OCI-M1 (cell line): ENCODE measurements at regions not wholly inside any gene's neighbourhood (a gene's known extent, or its start where the extent isn't known, plus 50 kb on each side); places are given as distances from the start of the nearest gene placed in this dataset.
"Not testable (repeated sequence)": the region's sequence is repeated elsewhere in the genome, so short reads cannot be mapped to it uniquely, and the experiment has no call there.

Source experiments
- DNase-seq: peaks from one replicate; lab custom pipeline; 2025; lab: John Stamatoyannopoulos, UW

DNA sequence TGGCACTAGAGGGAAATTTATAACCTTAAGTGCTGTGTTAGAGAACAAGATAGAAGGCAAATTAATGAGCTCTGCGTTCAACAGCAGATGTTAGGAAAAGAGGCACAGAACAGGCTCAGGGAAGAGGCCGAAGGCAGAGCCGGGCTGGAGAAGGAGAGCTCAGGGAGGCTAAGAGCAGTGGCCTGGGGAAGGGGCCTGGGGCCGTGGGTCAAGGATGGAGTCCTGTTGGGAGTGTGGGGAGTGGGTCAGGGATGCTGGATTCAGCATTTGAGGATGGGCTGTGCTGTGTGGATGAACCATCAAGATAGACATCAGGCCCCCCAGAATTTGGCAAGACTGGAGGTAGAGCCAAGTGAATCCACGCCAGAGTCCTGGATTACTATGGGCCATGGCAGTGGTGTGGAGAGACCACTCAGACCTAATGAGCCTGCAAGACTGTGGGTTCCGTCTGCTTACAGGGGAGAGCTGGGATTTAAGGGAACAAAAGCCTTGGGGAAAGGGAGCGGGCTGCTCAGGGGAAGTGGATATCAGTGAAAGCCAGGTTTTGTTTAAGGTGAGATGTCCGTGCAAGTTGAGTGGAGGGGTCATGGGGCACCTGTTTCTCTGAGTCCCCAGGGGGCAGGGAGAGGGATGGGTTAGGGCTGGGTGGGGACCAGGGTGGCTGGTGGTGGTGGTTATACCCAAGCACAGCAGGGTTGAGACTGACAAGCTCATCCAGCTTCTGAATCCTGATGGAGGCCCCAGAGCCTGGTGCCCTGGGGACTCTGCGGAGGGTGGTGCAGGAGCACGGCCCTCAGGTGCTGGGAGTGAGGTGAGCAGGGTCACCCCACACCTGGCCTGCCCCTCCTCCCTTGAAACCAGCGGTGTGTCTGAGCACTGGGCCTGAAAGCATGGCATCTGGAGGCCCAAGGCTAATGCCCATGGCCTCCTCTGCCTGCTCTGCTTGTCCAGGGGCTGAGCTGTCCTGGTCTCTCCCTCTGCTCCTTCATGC lies 101.7 kb downstream of the BMS1 start:
- no peak for DNase-seq

DNA sequence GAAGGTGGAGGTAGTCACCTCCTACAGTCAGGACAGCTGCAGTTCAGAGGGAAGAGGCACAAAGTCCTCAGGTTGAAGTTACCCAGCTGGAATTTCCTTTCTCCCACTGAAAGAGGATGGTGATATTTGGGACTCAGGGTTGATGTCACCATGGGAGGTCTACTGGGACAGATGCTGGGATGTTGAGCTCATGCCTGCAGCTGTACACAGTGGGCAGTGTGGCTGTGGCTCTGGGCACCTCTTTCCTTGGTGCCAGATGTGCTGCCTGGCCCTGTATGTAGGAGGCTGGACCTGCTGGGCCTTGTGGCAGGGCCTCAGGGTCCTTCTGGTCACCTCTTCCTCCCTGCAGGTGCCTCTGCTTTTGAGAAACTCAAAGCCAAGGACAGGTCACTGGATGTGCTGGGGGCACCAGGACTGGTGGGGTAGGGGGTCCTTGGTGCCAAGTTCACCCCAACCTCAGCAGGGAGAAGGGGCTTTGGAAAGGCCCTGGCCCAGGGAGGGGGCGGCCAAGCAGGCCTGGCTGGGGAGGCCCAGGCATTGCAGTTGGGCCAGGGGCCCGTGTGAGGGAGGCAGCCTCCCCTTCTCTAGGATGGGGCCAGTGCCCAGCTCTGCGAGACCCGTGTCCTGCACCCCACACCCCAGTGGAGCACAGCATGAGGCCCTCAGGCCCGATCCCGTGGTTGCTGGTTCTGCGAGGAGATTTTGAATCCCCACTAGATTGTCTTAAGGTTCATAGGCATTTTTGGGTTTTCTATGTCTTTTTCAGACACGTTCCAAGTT lies 103.1 kb downstream of the BMS1 start:
- no peak for DNase-seq

GRCh38 chr10:42887734-42888503 lies 105.3 kb downstream of the BMS1 start:
- no peak for DNase-seq

- DNase-seq, result no peak
Measured at GRCh38 chr10:42888504-42889095, 106.0 kb downstream of the BMS1 start.

DNA sequence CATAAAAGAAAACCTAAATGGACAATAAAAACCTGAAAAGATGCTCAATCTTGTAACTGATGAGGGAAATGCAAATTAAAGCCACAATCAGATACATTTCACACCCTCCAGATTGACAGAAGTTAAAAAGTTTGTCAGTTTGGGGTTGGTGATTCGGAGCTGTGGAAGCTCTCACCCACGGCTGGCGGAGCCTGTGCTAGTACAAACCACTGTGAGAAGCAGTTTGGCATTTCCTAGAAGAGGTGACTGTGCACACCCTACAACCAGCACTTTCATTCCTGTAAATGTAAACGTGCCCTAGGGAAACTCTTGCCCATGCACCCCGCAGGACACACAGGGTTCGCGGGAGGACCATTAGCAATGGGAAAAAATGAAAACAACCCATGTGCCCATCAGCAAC lies 114.1 kb downstream of the BMS1 start:
- no peak for DNase-seq

DNA sequence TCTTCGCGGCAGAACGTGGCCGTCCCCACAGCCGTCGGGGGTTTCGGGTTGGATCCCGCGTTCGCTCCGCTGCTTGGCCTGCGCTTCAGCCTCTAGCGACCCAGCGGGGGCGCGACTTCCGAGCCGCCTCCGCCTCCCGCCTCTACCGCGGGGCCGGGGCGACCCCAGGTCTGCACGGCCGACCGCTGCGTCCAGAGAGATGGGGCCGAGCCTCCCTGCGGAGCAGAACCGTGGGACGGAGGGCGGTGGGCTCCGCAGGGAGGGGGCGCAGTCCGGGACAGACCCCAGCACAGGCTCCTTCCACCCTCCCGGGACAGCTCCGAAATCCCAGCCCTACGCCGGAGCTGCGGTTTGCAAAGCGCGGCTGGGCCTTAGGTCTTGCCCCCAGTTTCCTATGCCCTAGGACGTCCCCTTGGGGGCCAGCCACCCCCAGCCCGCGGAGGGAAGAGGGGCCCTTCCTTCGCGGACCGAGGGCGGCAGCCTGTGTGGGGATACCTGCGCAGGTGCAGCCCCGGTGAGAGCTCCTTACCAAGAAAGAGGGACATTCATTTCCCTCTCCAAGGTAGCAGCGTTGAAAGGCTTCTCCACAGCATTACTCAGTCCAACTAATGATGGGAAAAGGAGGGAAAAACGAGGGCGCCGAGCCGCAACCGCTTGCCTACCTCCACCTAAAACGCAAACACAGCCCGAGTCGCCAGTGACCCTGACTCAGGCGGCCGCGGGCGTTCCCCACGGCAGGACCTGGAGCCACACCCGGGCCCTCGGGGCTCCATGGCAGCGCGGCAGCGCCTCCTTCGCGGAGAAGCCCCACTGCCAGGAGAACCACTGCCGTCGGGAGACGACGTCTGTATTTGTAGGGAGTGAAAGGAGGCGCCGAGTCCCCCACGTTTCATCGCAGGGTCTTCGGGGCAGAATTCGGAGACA lies 115.7 kb downstream of the BMS1 start:
- DNase-seq, result no peak

GRCh38 chr10:42899036-42899435 lies 116.4 kb downstream of the BMS1 start:
- DNase-seq, result no peak

DNA sequence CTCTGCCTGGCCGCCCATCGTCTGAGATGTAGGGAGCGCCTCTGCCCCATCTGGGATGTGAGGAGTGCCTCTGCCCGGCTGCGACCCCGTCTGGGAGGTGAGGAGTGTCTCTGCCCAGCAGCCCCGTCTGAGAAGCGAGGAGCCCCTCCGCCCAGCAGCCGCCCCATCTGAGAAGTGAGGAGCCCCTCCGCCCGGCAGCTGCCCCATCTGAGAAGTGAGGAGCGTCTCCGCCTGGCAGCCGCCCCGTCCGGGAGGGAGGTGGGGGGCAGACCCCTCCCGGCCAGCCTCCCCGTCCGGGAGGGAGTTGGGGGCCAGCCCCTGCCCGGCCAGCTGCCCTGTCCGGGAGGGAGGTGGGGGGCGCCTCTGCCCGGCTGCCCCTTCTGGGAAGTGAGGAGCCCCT lies 117.8 kb downstream of the BMS1 start:
- not testable (repeated sequence) for DNase-seq

- no peak for DNase-seq
Measured at GRCh38 chr10:42911359-42911758, 128.8 kb downstream of the BMS1 start.

DNA sequence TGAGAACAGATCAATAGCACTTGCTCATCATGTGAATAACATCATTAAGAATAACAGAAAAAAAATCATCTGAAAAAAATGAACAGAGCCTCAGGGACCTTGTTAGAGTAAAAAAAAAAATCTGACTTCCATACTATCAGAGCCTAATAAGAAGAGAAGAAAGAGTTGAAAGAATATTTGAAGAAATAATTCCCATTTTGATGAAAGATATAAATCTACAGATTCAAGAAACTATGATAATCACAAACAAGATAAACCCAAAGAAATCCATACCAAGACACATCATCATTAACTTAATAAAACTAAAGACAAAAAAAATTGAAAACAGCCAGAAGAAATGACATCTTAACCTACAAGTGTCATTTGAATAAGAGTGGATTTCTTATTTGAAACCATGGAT lies 134.4 kb downstream of the BMS1 start:
- no peak for DNase-seq

DNA sequence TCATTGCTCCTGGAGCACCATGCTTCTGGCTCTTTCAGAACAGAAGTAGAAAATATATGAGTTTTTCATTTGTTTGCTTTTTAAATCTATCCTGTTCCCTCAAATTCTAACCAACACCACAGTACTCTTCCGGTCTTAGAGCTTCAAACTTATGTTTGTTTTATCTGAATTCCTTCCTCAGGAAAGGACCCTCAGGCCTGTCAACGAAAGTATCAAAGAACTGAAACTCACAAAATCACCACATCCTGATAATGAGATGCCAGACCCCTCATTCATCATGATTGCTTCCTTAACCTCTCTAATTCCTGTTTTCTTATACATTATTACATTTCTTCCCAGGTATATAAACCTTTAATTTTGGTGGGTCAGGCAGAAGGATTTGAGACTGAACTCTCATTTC lies 135.2 kb downstream of the BMS1 start:
- DNase-seq, result no peak

DNA sequence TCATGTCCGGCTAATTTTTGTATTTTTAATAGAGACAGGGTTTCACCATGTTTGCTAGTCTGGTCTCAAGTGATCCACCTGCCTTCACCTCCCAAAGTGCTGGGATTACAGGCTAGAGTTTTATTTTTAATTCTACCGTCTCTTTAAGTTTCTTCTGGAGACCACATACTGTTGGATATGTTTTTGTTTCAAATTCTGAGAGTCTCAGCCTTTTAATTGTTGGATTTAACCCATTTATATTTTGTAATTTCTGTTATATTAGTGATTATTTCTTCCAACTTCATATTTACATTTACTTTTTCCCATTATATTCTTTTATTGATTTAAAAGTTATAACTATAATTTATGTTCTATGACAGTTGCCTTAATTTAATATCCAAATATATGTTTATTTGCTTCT lies 139.4 kb downstream of the BMS1 start:
- no peak for DNase-seq

GRCh38 chr10:42924484-42924883 lies 141.9 kb downstream of the BMS1 start:
- no peak for DNase-seq

- no peak for DNase-seq
Measured at GRCh38 chr10:42926843-42927242, 144.2 kb downstream of the BMS1 start.

- DNase-seq, result no peak
Measured at GRCh38 chr10:42928064-42928463, 145.5 kb downstream of the BMS1 start.

DNA sequence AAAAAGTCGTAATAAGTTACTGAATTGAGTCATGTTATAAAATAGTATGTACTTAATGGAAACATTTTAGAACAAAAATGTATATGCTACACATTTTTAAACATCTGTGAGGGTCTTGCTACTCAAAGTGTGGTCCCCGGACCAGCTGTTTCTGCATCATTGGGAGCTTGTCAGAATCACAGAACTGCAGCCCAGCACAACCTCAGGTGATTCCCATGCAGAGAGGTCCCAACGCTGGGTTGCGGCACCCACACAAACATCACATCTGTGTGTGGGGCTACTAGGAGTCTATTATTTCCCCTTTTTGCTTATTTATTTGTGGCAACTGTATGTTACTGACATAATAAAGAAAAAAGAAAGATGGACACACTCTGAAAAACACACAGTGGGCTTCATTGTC lies 146.6 kb downstream of the BMS1 start:
- DNase-seq, result no peak

DNA sequence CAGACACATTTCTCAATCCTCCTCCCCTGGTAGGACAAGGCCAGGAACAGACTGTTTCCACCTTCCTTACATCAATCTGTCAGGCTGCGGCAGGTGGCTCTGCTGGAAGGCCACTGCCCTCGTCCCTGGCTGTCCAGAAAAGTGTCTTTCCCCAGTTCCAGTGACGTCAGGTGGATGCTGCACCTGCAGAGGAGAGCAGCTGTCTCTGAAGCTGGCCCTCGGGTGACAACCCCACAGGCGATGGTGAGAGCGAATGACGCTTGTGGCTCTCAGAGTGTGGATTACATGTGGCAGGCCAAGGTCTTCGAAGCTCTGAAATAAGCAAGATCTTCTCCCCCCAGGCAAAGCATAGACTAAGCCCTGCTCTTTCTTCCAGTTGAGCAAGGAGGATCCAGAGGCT lies 146.9 kb upstream of the RET start:
- DNase-seq, result no peak

DNA sequence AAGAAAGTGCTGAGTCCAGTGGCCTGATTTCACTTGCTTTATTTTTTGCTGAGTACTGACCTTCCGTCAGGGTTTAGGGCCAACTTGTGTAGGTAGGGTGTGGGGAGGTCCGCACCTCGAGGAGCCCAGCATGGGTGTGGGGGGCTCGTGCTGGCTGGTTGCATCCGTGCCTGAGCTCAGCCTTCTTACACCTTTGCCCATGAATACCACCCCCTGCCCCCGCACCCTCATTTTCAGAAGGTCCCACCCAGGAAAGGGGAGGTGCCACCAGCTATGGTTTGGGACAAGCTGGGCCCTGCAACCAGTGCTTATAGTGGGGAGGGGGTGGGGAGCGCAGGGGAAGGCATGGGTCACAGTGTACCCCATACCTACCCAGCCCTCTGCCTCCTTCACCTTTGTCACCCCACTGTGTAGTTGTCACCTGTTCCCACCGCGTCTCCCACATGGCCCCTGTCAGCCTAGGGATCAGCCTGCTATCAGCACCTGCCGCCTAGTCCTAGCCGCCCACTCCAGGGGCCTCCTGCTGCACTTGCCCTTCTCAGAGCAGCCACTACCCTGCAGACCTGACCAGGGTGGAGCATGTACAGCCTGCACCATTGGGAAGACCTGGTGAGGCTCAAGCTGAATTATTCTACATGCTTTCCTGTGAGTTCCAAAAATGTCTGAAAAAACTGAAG lies 146.2 kb upstream of the RET start:
- DNase-seq, result no peak

GRCh38 chr10:42932116-42932515 lies 144.8 kb upstream of the RET start:
- DNase-seq, result no peak

- no peak for DNase-seq
Measured at GRCh38 chr10:42932735-42933447, 144.0 kb upstream of the RET start.
